Left lung (tissue), 4 donors: ENCODE measurements at regions not wholly inside any gene's neighbourhood (a gene's known extent, or its start where the extent isn't known, plus 50 kb on each side); places are given as distances from the start of the nearest gene placed in this dataset.

Experiments used
- ATAC-seq: fragments of 200-7000 bp; cut with Tn5 transposase; one replicate; pipeline ENCODE4 v1.9.1; 2020; ENCODE audit warnings: moderate library complexity
- DNase-seq, 4 donors: peaks; one replicate each; pipeline ENCODE4 v3.0.0-alpha.2; 2013 to 2020
- H3K27ac ChIP-seq, 2 donors: fragments of 200-600 bp; sonication (generic) in 1 of 2; one replicate each; pipeline versions ENCODE4 v1.5.0 to v1.8.0; 2020 to 2021
- H3K27me3 ChIP-seq, 2 donors: fragments of 200-600 bp; sonication (generic) in 1 of 2; one replicate each; pipeline versions ENCODE4 v1.5.0 to v1.8.0; 2020 to 2021
- H3K36me3 ChIP-seq, 2 donors: fragments of 200-600 bp; sonication (generic) in 1 of 2; one replicate each; pipeline versions ENCODE4 v1.5.0 to v1.8.0; 2020 to 2021
- H3K4me1 ChIP-seq, 2 donors: fragments of 200-600 bp; one replicate each; pipeline ENCODE4 v1.8.0; 2021
- H3K4me3 ChIP-seq, 2 donors: fragments of 200-600 bp; sonication (generic) in 1 of 2; one replicate each; pipeline versions ENCODE4 v1.5.0 to v1.8.0; 2020 to 2021; ENCODE audit warnings: mild to moderate bottlenecking in 1 of 2
- H3K9me3 ChIP-seq, 2 donors: fragments of 200-600 bp; sonication (generic) in 1 of 2; one replicate each; pipeline versions ENCODE4 v1.5.0 to v1.8.0; 2020 to 2021
- intact Hi-C, 2 donors: fragments of 100-400 bp; cut with DNase I; formaldehyde crosslinking; loops; one replicate each; pipeline versions ENCODE4 v1.11.2 to v1.14.2; 2022
- TF ChIP-seq, protein P1 (sequence below), 2 donors: fragments of 200-600 bp; sonication (generic) in 1 of 2; IDR thresholded peaks; one replicate each; pipeline versions ENCODE4 v1.5.0 to v1.8.0; 2021; ENCODE audit warnings: antibody characterized with exemption in 2 of 2
- donor health status: DM: no; HTN: yes; CAD: no.
- donor health status: DM: no; HTN: no; CAD: no.

GRCh38 chr5:5544094-5544663, 121.7 kb downstream of the ICE1 start:
- H3K27me3 ChIP-seq = no peaks in the 10 kb centered on the region
- no peak overlapping the region for H3K4me3 ChIP-seq
- no peaks in the 10 kb centered on the region for H3K4me1 ChIP-seq
- DNase-seq (peak in 1 of 4 donors; percentile 8), ATAC-seq (peak; percentile 82)
- H3K36me3 ChIP-seq = no peaks in the 10 kb centered on the region
- TF ChIP-seq, protein P1, sequence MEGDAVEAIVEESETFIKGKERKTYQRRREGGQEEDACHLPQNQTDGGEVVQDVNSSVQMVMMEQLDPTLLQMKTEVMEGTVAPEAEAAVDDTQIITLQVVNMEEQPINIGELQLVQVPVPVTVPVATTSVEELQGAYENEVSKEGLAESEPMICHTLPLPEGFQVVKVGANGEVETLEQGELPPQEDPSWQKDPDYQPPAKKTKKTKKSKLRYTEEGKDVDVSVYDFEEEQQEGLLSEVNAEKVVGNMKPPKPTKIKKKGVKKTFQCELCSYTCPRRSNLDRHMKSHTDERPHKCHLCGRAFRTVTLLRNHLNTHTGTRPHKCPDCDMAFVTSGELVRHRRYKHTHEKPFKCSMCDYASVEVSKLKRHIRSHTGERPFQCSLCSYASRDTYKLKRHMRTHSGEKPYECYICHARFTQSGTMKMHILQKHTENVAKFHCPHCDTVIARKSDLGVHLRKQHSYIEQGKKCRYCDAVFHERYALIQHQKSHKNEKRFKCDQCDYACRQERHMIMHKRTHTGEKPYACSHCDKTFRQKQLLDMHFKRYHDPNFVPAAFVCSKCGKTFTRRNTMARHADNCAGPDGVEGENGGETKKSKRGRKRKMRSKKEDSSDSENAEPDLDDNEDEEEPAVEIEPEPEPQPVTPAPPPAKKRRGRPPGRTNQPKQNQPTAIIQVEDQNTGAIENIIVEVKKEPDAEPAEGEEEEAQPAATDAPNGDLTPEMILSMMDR (IDR thresholded peaks at IDR 0.05) = no peak
- no peak overlapping the region for H3K27ac ChIP-seq
- no peaks in the 10 kb centered on the region for H3K9me3 ChIP-seq
- intact Hi-C loops = no loop called here

- no peaks in the 10 kb centered on the region for H3K36me3 ChIP-seq
- DNase-seq (no peak), ATAC-seq (no peak)
- intact Hi-C loops = no loop called here
- H3K4me3 ChIP-seq = no peak overlapping the region
- no peak overlapping the region for H3K27ac ChIP-seq
- H3K9me3 ChIP-seq = no peaks in the 10 kb centered on the region
- H3K4me1 ChIP-seq = no peaks in the 10 kb centered on the region
- TF ChIP-seq, protein P1 (IDR thresholded peaks at IDR 0.05) = no peak
- no peaks in the 10 kb centered on the region for H3K27me3 ChIP-seq
Observed at GRCh38 chr5:5542654-5543053, 120.2 kb downstream of the ICE1 start.

DNA sequence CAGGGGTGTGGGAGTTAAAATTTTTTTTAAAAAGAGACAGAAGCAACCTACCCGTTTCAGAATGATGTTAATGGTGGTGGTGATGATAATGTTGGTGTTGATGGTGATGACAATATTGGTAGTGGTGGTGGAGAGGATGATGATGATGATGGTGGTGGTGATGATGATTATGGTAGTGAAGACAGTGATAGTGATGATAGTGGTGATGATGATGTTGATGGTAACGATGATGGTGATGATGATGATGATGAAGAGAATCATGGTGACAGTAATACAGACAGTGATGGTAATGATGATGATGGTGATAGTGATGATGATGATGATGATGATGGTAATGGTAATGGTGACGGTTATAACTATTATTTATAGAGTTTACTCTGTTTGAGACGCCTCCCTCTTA, 117.6 kb downstream of the ICE1 start:
- intact Hi-C loops = no loop called here
- no peaks in the 10 kb centered on the region for H3K36me3 ChIP-seq
- no peak overlapping the region for H3K4me3 ChIP-seq
- no peak overlapping the region for H3K27ac ChIP-seq
- no peak for DNase-seq
- no peak for ATAC-seq
- no peaks in the 10 kb centered on the region for H3K27me3 ChIP-seq
- no peaks in the 10 kb centered on the region for H3K9me3 ChIP-seq
- no peaks in the 10 kb centered on the region for H3K4me1 ChIP-seq
- TF ChIP-seq, protein P1 (IDR thresholded peaks at IDR 0.05) = no peak
